ENCODE measurements at regions not wholly inside any gene's neighbourhood (a gene's known extent, or its start where the extent isn't known, plus 50 kb on each side); places are given as distances from the start of the nearest gene placed in this dataset.

GRCh38 chrX:20965270-20966044, 408.8 kb upstream of the CNKSR2 start:
- no peaks in the 10 kb centered on the region for H3K36me3 ChIP-seq
- no peak overlapping the region for H3K27ac ChIP-seq
- no peaks in the 10 kb centered on the region for H3K4me1 ChIP-seq
- TF ChIP-seq CTCF (IDR thresholded peaks at IDR 0.05) (no peak), EP300 (IDR thresholded peaks at IDR 0.05) (no peak), POLR2AphosphoS5 (IDR thresholded peaks at IDR 0.05) (no peak), POLR2A (IDR thresholded peaks at IDR 0.05) (no peak)
- 35 to 42% methylated on average over 2 to 3 of the region's 5 CpGs for WGBS, 2 donors (ENCODE audit: low coverage in 1 of 2)
- H3K4me3 ChIP-seq = no peak overlapping the region
- H3K27me3 ChIP-seq = no peaks in the 10 kb centered on the region
- H3K9me3 ChIP-seq = no peaks in the 10 kb centered on the region
- no peak for ATAC-seq

GRCh38 chrX:20954014-20954413, 420.2 kb upstream of the CNKSR2 start:
- no peaks in the 10 kb centered on the region for H3K36me3 ChIP-seq
- H3K4me1 ChIP-seq = no peaks in the 10 kb centered on the region
- H3K27me3 ChIP-seq = no peaks in the 10 kb centered on the region
- 49 to 83% methylated on average over 2 of the region's 3 CpGs for WGBS, 2 donors (ENCODE audit: low coverage in 1 of 2)
- ATAC-seq = no peak
- H3K9me3 ChIP-seq = no peaks in the 10 kb centered on the region
- H3K27ac ChIP-seq = no peak overlapping the region
- no peak overlapping the region for H3K4me3 ChIP-seq
- TF ChIP-seq EP300 (IDR thresholded peaks at IDR 0.05) (no peak), POLR2AphosphoS5 (IDR thresholded peaks at IDR 0.05) (no peak), POLR2A (IDR thresholded peaks at IDR 0.05) (no peak), CTCF (IDR thresholded peaks at IDR 0.05) (no peak)

GRCh38 chrX:20952180-20952579, 422.0 kb upstream of the CNKSR2 start:
- WGBS, 2 donors (ENCODE audit: low coverage in 1 of 2) = 72 to 81% methylated on average over 3 of the region's 3 CpGs
- TF ChIP-seq POLR2A (IDR thresholded peaks at IDR 0.05) (no peak), CTCF (IDR thresholded peaks at IDR 0.05) (no peak), POLR2AphosphoS5 (IDR thresholded peaks at IDR 0.05) (no peak), EP300 (IDR thresholded peaks at IDR 0.05) (no peak)

GRCh38 chrX:20951016-20951810, 423.0 kb upstream of the CNKSR2 start:
- WGBS, 2 donors (ENCODE audit: low coverage in 1 of 2) = 69 to 80% methylated on average over 3 of the region's 5 CpGs
- H3K4me3 ChIP-seq = no peak overlapping the region
- ATAC-seq = no peak
- no peaks in the 10 kb centered on the region for H3K36me3 ChIP-seq
- H3K4me1 ChIP-seq = no peaks in the 10 kb centered on the region
- TF ChIP-seq CTCF (IDR thresholded peaks at IDR 0.05) = no peak
- no peak for TF ChIP-seq EP300 (IDR thresholded peaks at IDR 0.05)
- TF ChIP-seq POLR2A (IDR thresholded peaks at IDR 0.05) = no peak
- no peak for TF ChIP-seq POLR2AphosphoS5 (IDR thresholded peaks at IDR 0.05)
- H3K27me3 ChIP-seq = no peaks in the 10 kb centered on the region
- no peak overlapping the region for H3K27ac ChIP-seq
- no peaks in the 10 kb centered on the region for H3K9me3 ChIP-seq

More at GRCh38 chrX:20952180-20952579, 422.0 kb upstream of the CNKSR2 start:
- H3K36me3 ChIP-seq = no peaks in the 10 kb centered on the region
- H3K4me3 ChIP-seq = no peak overlapping the region
- H3K27me3 ChIP-seq = no peaks in the 10 kb centered on the region
- H3K4me1 ChIP-seq = no peaks in the 10 kb centered on the region
- no peaks in the 10 kb centered on the region for H3K9me3 ChIP-seq
- H3K27ac ChIP-seq = no peak overlapping the region
- no peak for ATAC-seq

Data from gastroesophageal sphincter (tissue), 4 donors.